Stimulated activated CD4-positive, alpha-beta T cell treated with anti-CD3 and anti-CD28 coated beads, Interleukin-12 subunit alpha, Interleukin-12 subunit beta, amount 100 ng/mL, for 24 hours (primary cell): ENCODE measurements at regions not wholly inside any gene's neighbourhood (a gene's known extent, or its start where the extent isn't known, plus 50 kb on each side); places are given as distances from the start of the nearest gene placed in this dataset.

Source experiments
- DNase-seq, 2 experiments: peaks; one replicate each; pipeline ENCODE4 v3.0.0-alpha.2; 2020; ENCODE audit warnings: low read depth in 2 of 2

GRCh38 chr3:35484929-35485530, 154.3 kb upstream of the ARPP21 start:
- no peak for DNase-seq

DNA sequence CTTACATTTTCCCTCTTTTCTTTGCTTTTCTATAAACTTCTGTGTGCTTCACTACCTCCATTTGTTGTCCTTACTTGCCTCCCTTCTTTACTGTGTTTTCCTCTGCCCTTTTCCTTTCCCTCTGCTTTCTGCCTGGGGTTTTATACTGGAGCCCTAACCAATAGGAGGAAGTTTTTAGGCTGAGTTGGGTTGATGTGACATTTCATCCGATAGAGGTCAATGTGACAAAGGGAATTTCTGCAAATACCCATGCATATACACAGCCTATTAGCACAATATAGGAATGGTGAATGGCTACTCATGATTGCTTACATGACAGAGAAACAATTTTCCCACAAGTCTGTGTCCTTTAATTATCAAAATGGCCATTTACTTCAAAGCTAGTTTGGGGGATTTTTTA, 153.0 kb upstream of the ARPP21 start:
- no peak for DNase-seq

GRCh38 chr3:35487376-35487775, 151.9 kb upstream of the ARPP21 start:
- DNase-seq: no peak

DNA sequence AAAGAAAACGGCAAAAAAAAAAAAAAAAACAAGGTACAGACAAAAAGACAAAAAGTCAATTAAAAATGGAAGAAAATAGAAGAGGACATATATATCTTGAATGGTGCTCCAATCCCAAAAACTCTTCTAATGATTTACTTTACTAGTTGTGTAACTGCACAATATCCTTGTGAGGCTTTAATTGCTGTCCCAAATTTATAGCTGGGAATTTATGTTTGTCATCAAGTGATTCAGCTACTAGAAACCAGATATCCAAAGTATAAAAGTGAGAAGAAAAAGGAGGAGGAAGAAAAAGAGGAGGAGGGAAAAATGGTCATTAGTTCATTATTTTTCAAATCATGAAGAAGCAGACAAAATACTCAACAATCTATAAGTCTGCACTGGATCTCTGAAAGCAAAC, 150.8 kb upstream of the ARPP21 start:
- DNase-seq: no peak

DNA sequence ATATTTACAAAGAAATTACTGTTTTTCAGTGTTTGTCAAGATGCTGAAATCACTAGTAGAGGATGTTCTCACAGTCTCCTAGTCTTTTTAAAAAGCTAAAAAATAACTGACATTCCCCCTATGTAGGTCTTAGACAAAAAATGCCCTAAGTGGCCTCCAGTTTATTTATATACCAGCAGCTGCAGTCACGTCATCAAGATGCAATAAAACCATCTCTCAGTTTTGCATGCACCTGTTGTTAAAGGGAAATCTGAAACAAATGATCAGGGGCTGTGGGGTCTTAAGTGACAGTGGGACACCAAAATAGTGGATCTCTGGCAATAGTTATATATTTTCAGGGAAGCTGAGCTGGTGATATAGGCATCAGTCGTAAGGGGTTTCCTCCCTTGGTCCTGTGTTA, 146.5 kb upstream of the ARPP21 start:
- no peak for DNase-seq

GRCh38 chr3:35498506-35499210, 140.7 kb upstream of the ARPP21 start:
- DNase-seq: no peak

DNA sequence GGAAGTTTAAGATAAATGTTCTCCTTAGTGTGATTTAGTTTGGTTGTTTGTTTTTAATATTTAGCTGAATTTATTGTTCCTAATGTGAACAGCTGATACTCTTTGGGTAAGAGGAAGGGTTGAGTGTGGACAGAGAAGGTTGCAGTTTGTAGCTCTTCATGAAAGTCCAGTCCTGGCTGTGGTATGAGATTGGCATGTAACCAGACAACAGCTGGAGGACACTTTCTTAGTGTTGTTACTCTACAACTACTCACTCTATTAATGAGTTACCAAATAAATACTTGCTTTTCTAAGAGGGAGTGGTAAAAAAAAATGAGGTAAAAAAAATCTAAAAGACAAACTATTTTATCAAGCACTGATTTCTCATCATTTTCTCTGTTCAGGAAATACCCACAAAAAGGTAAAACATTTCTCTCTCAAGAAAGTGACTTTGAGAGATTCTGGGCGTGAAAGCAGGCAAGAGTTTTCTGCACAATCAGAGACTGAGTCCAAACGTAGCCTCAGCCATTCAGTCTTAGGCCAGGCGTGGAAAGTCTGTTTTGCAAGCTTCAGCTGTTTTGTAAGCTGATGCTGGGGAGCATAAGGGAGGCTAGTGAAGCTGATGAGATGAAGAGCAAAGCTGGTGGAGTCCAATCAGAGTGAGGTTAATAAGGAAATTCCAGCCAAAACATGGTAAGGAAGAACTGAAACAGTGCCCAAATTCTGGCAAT, 138.5 kb upstream of the ARPP21 start:
- no peak for DNase-seq

DNA sequence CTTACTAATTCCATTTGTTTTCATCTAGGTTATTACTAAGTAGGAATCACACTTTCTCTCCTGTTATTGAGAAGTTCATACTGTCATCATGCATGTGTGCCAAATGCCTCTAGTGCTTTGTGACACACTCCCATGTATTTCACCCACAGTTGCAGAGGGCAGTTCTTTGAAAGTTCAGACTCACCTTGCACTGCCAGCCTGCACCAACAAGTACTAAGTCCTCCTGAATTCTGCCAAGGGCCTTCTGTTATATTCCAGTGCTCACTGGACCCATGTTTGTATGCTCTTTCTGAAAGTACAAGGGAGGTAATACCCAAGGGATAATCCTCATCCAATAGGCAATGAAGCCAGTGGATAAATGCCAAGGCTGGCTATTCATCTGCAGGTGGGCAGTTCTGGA, 136.6 kb upstream of the ARPP21 start:
- no peak for DNase-seq

DNA sequence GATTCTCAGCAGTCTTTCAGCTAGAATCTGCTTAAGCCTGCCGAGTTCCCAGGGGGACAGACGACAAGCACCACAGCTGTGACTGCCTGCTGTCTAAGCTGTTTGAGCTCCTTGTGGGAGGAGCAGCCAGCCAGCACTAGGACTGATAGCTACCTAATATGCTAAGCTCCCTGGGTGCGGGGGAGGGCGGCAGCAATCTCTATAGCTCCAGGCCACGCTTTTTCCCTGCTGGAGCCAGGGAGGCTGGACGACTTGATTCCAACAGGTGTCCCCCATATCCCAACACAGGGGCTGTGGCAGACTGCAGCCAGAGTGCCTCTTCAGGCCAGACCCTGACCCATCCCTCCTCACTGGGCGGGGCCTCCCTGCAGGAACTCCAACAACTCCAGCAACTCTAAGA, 134.1 kb upstream of the ARPP21 start:
- DNase-seq: no peak

DNA sequence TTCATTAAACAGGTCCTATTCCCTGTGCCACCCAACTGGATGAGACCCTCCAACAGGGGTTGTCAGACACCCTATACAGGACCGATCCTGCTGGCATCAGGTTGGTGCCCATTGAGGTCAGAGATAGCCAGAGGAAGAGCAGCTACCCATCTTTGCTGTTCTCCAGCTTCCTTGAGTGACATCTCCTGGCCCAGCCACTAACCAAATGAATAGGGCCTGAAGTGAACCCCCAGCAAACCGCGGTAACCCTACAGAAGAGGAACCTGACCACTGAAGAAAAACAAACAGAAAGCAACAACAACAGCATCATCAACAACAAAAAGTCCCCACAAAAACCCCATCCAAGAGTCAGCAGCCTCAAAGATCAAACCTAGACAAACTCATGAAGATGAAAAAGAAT, 133.6 kb upstream of the ARPP21 start:
- DNase-seq: no peak

- DNase-seq: no peak
Measured at GRCh38 chr3:35519936-35520335, 119.4 kb upstream of the ARPP21 start.

DNA sequence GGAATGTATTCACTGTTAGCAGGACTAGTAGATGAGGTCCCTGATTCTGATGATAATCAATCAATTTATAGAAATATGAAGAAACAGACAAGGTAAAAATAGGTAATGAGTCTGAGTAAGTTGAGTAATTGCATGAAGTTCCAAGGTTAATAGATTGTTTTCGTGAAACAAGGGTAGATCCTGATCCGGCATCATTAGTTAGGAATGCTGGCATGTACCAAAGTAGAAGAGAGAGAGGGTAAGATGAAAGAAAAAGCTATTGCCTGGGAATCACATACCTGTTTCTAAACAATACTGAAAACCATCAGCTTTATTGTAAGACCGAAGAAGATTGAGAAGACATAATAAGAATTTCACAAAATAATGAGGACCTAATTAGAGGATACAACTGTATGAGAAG, 118.1 kb upstream of the ARPP21 start:
- DNase-seq: no peak

- no peak for DNase-seq
Measured at GRCh38 chr3:35522450-35522849, 116.9 kb upstream of the ARPP21 start.

DNA sequence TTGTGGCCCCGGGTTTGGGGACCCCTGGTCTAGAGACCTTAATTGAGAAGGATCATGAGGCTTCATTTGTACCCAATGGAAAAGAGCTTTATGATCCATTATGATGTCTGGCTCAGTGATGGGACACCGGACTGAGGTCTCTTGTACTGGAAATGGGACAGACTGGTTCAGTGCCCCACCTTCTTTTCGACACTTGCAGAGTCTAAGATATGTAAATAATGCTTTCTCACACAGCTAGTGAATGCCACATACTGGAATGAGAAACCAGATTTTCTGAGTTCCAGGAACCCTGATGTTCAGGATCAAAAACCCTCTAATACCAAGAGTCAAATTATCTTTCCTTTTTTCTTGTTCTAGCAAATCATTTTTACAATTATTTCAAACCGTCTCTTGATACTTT, 116.3 kb upstream of the ARPP21 start:
- DNase-seq: no peak

DNA sequence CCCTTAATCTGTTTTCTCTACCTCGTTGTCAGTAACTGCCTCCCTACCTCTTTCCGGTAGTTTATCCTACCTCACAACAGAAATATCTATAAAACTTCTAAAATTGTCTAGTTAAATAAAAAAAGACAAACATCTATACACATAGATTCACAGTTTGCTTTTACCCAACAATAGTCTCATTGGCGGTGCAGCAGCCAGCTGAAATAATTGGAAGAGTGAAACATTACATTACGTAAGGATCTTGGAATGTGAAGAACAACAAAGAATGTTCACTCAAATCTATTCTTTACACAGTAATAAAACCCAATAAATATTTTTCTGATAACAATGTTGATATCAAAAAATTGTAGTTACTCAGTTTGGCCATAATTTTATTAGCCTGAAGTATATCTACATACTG, 115.5 kb upstream of the ARPP21 start:
- DNase-seq: no peak

GRCh38 chr3:35524856-35525255, 114.5 kb upstream of the ARPP21 start:
- DNase-seq: no peak

DNA sequence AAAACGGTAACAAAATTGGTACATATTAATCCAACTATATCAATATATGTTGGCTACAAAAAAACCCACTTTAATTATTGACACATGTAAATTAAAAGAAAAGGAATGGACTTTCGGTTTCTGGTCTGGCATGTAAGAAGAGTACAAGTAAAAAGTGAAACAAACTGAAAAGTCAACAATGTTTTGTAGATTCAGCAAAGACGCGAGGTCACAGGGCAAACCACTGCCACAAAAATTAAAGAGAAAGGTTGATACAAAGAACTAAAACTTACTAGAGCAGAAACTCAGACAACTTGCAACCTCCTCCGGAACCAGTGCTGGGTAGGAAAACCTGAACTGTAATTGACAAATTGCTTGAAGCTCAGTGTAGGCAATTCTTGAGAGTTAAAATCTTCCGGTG, 110.6 kb upstream of the ARPP21 start:
- no peak for DNase-seq

DNA sequence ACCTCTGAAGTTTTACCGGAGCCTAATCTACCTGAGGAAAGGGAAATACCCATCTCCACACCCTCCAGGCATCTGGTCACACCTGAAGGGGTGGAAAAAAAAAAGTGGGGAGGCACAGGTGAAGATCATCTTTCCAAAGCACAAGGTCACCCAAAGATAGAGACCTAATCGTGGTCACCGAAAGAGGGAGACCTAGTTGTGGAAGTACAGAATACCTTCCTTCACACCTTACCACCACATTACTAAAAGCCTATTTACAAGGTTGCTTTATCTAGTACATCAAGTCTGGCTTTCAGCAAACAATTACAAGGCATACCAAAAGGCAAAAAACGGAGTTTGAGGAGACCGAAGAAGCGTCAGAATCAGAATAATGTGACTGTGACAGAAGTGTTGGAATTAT, 110.0 kb upstream of the ARPP21 start:
- no peak for DNase-seq

DNA sequence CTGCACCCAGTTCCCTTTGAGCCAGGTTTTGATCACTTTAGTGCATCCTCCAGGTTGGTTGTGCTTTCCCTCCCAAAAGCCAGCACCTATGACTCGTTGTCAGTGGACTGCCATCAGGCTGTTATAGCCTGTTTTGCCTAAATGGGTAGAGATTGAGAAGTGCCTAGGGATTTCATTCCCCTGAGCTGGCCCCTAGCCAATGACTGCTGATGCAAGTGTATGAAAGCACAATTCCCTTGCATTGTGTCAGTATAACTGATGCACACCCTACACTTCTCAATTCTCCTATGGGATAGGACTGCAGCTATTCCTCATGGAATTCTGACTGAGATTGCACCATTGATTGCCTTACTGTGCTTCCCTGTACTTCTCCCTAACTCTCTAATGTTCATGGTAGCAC, 102.1 kb upstream of the ARPP21 start:
- DNase-seq: no peak

GRCh38 chr3:35544976-35545375, 94.3 kb upstream of the ARPP21 start:
- DNase-seq: no peak

DNA sequence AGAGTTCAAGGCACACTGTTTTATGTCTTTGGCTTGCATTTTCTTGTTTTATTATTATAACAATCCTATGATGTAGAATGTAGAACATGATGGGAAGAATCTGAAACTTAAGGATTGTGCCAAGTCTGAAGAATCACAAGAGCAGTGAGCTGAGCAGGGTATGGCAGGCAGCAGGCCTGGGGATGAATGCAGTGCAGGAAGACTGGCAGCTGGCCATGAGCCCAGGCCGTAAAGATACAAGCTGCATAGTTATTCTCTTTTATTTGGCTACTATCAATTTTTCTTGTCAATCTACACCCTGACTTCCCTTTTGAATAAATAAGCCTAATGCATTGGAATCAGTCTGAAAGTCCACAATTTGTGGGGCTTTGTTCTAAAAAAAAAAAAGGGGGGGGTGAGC, 89.6 kb upstream of the ARPP21 start:
- no peak for DNase-seq

DNA sequence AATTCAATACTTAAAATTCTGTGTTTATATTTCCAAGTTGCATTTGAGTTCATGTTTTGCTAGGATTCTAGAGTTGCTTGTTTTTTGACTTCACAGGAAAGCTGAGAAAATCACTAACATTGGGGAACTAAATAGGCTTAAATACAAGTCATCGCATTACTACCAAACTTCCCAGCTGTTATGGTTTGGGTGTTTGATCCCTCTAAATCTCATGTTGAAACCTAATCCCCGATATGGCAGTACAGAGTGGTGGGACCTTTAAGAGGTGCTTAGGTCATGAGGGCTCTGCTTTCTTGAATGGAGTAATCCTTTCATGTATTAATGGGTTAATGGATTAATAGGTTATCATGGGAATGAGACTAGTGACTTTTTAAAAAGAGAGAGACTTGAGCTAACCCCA, 77.2 kb upstream of the ARPP21 start:
- no peak for DNase-seq

DNA sequence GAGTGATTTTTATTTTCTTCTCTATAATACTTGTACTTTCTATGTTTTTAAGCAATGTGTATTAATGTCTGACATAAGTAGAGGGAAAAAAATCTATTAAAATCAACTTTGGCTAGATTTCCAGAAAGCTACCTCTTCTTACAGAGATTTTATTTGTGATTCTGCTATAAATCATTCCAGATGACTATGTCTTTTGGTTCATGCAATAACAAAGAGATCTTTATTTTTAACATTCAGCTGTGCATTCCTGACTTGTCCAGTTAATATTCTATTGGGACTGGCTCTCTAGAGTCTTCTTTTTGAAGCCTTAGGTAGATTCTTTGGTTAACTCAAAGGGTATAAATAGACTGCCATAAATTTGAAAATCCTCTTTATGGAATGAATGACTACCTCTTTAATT, 74.3 kb upstream of the ARPP21 start:
- DNase-seq: no peak
